HepG2 (cell line): ENCODE measurements at regions not wholly inside any gene's neighbourhood (a gene's known extent, or its start where the extent isn't known, plus 50 kb on each side); places are given as distances from the start of the nearest gene placed in this dataset.

ENCODE experiments used
- ARHGAP35 ChIP-seq: sonication (generic); formaldehyde crosslinking; IDR thresholded peaks from 2 replicates; pipeline ENCODE4 v1.9.0; 2022; ENCODE audit warnings: mild to moderate bottlenecking, inconsistent platforms, moderate library complexity, missing genetic modification reagents, borderline replicate concordance
- IRX3 ChIP-seq: sonication (generic); formaldehyde crosslinking; IDR thresholded peaks from 2 replicates; pipeline ENCODE4 v1.8.1; 2023; ENCODE audit warnings: mild to moderate bottlenecking, low read depth, missing genetic modification reagents, borderline replicate concordance
- KAT7 ChIP-seq: IDR thresholded peaks from 2 replicates; pipeline ENCODE4 v1.6.1; 2018; ENCODE audit warnings: borderline replicate concordance, missing compliant biosample characterization
- KLF13 ChIP-seq: sonication (generic); formaldehyde crosslinking; IDR thresholded peaks from 2 replicates; pipeline ENCODE4 v1.4.0; 2020; ENCODE audit warnings: mild to moderate bottlenecking, missing genetic modification reagents
- MED13 ChIP-seq: sonication (generic); formaldehyde crosslinking; IDR thresholded peaks from 2 replicates; pipeline ENCODE4 v1.5.0; 2020; ENCODE audit warnings: missing genetic modification reagents
- RFX5 ChIP-seq: IDR thresholded peaks from 2 replicates; pipeline ENCODE4 v1.6.1; 2011; ENCODE audit warnings: low read depth, low read length, improper control_type of control experiment
- SIN3A ChIP-seq: IDR thresholded peaks from 2 replicates; pipeline ENCODE4 v1.6.1; 2011; ENCODE audit warnings: low read depth, mild to moderate bottlenecking, control low read depth, low read length, borderline replicate concordance
- SMARCC2 ChIP-seq: fragments of 450-650 bp; IDR thresholded peaks from 2 replicates; pipeline ENCODE4 v1.6.1; 2017; ENCODE audit warnings: antibody characterized with exemption, mild to moderate bottlenecking
- YY1 ChIP-seq: IDR thresholded peaks from 2 replicates; pipeline ENCODE4 v1.6.1; 2011; ENCODE audit warnings: low read length, low read depth, moderate library complexity, mild to moderate bottlenecking; ENCODE audit not compliant: insufficient read depth, insufficient replicate concordance
- ZNF564 ChIP-seq: sonication (generic); formaldehyde crosslinking; IDR thresholded peaks from 2 replicates; pipeline ENCODE4 v1.8.1; 2023; ENCODE audit warnings: mild to moderate bottlenecking, missing genetic modification reagents
- TF ChIP-seq, protein P1 (sequence below): sonication (generic); formaldehyde crosslinking; IDR thresholded peaks from 2 replicates; pipeline ENCODE4 v1.5.0; 2020; ENCODE audit warnings: mild to moderate bottlenecking, missing genetic modification reagents

DNA sequence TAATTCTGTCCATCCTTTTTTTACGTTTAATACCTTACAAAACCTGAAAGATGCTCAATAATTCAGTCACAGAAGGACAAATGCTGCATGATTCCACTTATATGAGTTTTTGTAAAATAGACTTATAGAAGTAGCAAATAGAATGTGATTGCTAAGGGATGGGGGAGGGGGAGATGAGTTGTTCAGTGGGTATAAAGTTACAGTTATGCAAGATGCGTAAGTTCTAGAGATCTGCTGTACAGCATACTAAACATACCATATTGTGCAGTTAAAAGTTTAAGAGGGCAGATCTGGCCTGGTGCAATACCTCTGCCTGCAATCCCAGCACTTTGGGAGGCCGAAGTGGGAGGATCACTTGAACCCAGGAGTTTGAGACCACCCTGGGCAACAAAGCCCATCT is 78.8 kb downstream of the TET3 start:
- TF ChIP-seq KLF13 (CRISPR knock-in tag) (no peak), IRX3 (CRISPR knock-in tag) (no peak), RFX5 (no peak), KAT7 (no peak), SIN3A (no peak), YY1 (no peak), ARHGAP35 (CRISPR knock-in tag) (no peak), SMARCC2 (no peak), ZNF564 (CRISPR knock-in tag) (no peak), MED13 (CRISPR knock-in tag) (no peak)
- TF ChIP-seq, protein P1, sequence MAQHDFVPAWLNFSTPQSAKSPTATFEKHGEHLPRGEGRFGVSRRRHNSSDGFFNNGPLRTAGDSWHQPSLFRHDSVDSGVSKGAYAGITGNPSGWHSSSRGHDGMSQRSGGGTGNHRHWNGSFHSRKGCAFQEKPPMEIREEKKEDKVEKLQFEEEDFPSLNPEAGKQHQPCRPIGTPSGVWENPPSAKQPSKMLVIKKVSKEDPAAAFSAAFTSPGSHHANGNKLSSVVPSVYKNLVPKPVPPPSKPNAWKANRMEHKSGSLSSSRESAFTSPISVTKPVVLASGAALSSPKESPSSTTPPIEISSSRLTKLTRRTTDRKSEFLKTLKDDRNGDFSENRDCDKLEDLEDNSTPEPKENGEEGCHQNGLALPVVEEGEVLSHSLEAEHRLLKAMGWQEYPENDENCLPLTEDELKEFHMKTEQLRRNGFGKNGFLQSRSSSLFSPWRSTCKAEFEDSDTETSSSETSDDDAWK = no peak
